ENCODE measurements at regions not wholly inside any gene's neighbourhood (a gene's known extent, or its start where the extent isn't known, plus 50 kb on each side); places are given as distances from the start of the nearest gene placed in this dataset.
"Not testable (repeated sequence)": the region's sequence is repeated elsewhere in the genome, so short reads cannot be mapped to it uniquely, and the experiment has no call there.

- peak; percentile 64 for TF ChIP-seq POLR2A (IDR thresholded peaks at IDR 0.05; ENCODE audit: low read depth, low read length)
- TF ChIP-seq, protein P1, sequence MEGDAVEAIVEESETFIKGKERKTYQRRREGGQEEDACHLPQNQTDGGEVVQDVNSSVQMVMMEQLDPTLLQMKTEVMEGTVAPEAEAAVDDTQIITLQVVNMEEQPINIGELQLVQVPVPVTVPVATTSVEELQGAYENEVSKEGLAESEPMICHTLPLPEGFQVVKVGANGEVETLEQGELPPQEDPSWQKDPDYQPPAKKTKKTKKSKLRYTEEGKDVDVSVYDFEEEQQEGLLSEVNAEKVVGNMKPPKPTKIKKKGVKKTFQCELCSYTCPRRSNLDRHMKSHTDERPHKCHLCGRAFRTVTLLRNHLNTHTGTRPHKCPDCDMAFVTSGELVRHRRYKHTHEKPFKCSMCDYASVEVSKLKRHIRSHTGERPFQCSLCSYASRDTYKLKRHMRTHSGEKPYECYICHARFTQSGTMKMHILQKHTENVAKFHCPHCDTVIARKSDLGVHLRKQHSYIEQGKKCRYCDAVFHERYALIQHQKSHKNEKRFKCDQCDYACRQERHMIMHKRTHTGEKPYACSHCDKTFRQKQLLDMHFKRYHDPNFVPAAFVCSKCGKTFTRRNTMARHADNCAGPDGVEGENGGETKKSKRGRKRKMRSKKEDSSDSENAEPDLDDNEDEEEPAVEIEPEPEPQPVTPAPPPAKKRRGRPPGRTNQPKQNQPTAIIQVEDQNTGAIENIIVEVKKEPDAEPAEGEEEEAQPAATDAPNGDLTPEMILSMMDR (IDR thresholded peaks at IDR 0.05; ENCODE audit: extremely low read depth in 1 of 2, insufficient read depth in 1 of 2, low read depth in 1 of 2, low read length in 2 of 2): not testable (repeated sequence)
- TF ChIP-seq POLR2AphosphoS5 (IDR thresholded peaks at IDR 0.05; ENCODE audit: insufficient read depth, low read depth, low read length); JUN (IDR thresholded peaks at IDR 0.05; ENCODE audit: borderline replicate concordance, insufficient read depth, insufficient read length, low read depth); EZH2 (IDR thresholded peaks at IDR 0.05; ENCODE audit: borderline replicate concordance, low read depth, low read length, severe bottlenecking); FOS (IDR thresholded peaks at IDR 0.05; ENCODE audit: borderline replicate concordance, insufficient read depth, low read length); MYC (IDR thresholded peaks at IDR 0.05; ENCODE audit: low read depth, low read length): not testable (repeated sequence)
- TF ChIP-seq, protein P2, sequence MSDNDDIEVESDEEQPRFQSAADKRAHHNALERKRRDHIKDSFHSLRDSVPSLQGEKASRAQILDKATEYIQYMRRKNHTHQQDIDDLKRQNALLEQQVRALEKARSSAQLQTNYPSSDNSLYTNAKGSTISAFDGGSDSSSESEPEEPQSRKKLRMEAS (IDR thresholded peaks at IDR 0.05; ENCODE audit: insufficient read depth, insufficient read length): not testable (repeated sequence)
Observed at GRCh38 chr6:27831434-27832081, 80.6 kb downstream of the OR2B2 start.

Measured in endothelial cell of umbilical vein (primary cell).